Liver (tissue), 8 donors: ENCODE measurements at regions not wholly inside any gene's neighbourhood (a gene's known extent, or its start where the extent isn't known, plus 50 kb on each side); places are given as distances from the start of the nearest gene placed in this dataset.

Experiments
- DNase-seq: peaks from one replicate; pipeline ENCODE4 v3.0.0-alpha.2; 2017; ENCODE audit warnings: low spot score
- H3K27ac ChIP-seq, 2 donors: one replicate each; pipeline ENCODE4 v1.7.0; 2013; ENCODE audit warnings: inconsistent platforms in 2 of 2, low read length in 2 of 2, control low read depth in 1 of 2, low read depth in 1 of 2, mild to moderate bottlenecking in 1 of 2
- H3K27me3 ChIP-seq, 4 donors: one replicate each; pipeline versions ENCODE4 v1.6.1 to v1.7.0; 2013; ENCODE audit warnings: low read length in 3 of 4, inconsistent platforms in 1 of 4, mild to moderate bottlenecking in 1 of 4, moderate library complexity in 1 of 4; ENCODE audit not compliant: control insufficient read depth in 4 of 4, insufficient read depth in 4 of 4
- H3K36me3 ChIP-seq, 4 donors: one replicate each; pipeline versions ENCODE4 v1.6.1 to v1.7.0; 2013; ENCODE audit warnings: low read length in 3 of 4, mild to moderate bottlenecking in 3 of 4, low read depth in 1 of 4, moderate library complexity in 1 of 4; ENCODE audit not compliant: control insufficient read depth in 4 of 4, insufficient read depth in 3 of 4
- H3K4me1 ChIP-seq, 4 donors: one replicate each; pipeline versions ENCODE4 v1.6.1 to v1.7.0; 2013; ENCODE audit warnings: low read length in 3 of 4, mild to moderate bottlenecking in 3 of 4, moderate library complexity in 1 of 4; ENCODE audit not compliant: control insufficient read depth in 4 of 4, insufficient read depth in 4 of 4
- H3K4me3 ChIP-seq, 3 donors: one replicate each; pipeline versions ENCODE4 v1.6.1 to v1.7.0; 2013; ENCODE audit warnings: low read length in 3 of 3, control low read depth in 1 of 3, low read depth in 1 of 3, mild to moderate bottlenecking in 1 of 3
- H3K9ac ChIP-seq, 2 donors: one replicate each; pipeline ENCODE4 v1.7.0; 2013; ENCODE audit warnings: low read length in 2 of 2, mild to moderate bottlenecking in 2 of 2, moderate library complexity in 2 of 2, control low read depth in 1 of 2, low read depth in 1 of 2
- H3K9me3 ChIP-seq, 4 donors: one replicate each; pipeline versions ENCODE4 v1.6.1 to v1.7.0; 2013; ENCODE audit warnings: low read length in 3 of 4; ENCODE audit not compliant: control insufficient read depth in 4 of 4
- ATF3 ChIP-seq: IDR thresholded peaks from 2 replicates; pipeline ENCODE4 v1.6.1; 2016; ENCODE audit warnings: antibody characterized with exemption
- CTCF ChIP-seq: fragments of 150-350 bp; IDR thresholded peaks from 2 replicates; pipeline ENCODE4 v1.5.1; 2017; ENCODE audit warnings: improper control_type of control experiment, low read depth, low read length; ENCODE audit not compliant: missing input control
- EGR1 ChIP-seq, 2 donors: IDR thresholded peaks; 2 replicates each; pipeline ENCODE4 v1.6.1; 2016 to 2018; ENCODE audit warnings: antibody characterized with exemption in 2 of 2, low read depth in 2 of 2
- FOXA1 ChIP-seq: IDR thresholded peaks from 2 replicates; pipeline ENCODE4 v1.6.1; 2016; ENCODE audit warnings: antibody characterized with exemption
- FOXA2 ChIP-seq: IDR thresholded peaks from 2 replicates; pipeline ENCODE4 v1.6.1; 2016; ENCODE audit warnings: antibody characterized with exemption
- GABPA ChIP-seq, 2 donors: IDR thresholded peaks in 1 of 2; conservative IDR thresholded peaks in 1 of 2; 2 replicates each; pipeline ENCODE4 v1.6.1; 2016; ENCODE audit warnings: antibody characterized with exemption in 2 of 2, mild to moderate bottlenecking in 1 of 2, moderate library complexity in 1 of 2
- HNF4A ChIP-seq, 2 donors: conservative IDR thresholded peaks; 2 replicates each; pipeline ENCODE4 v1.6.1; 2016; ENCODE audit warnings: antibody characterized with exemption in 2 of 2, mild to moderate bottlenecking in 2 of 2
- HNF4G ChIP-seq: IDR thresholded peaks from 2 replicates; pipeline ENCODE4 v1.6.1; 2016; ENCODE audit warnings: antibody characterized with exemption
- JUND ChIP-seq, 2 donors: IDR thresholded peaks; 2 replicates each; pipeline ENCODE4 v1.6.1; 2016; ENCODE audit warnings: antibody characterized with exemption in 2 of 2
- MAX ChIP-seq: IDR thresholded peaks from 2 replicates; pipeline ENCODE4 v1.6.1; 2016; ENCODE audit warnings: antibody characterized with exemption
- NR2F2 ChIP-seq: IDR thresholded peaks from 2 replicates; pipeline ENCODE4 v1.6.1; 2016; ENCODE audit warnings: antibody characterized with exemption
- RAD21 ChIP-seq, 2 donors: IDR thresholded peaks; 2 replicates each; pipeline ENCODE4 v1.6.1; 2016; ENCODE audit warnings: antibody characterized with exemption in 2 of 2, mild to moderate bottlenecking in 2 of 2
- REST ChIP-seq: IDR thresholded peaks from 2 replicates; pipeline ENCODE4 v1.6.1; 2016; ENCODE audit warnings: antibody characterized with exemption, mild to moderate bottlenecking
- RXRA ChIP-seq, 2 donors: IDR thresholded peaks; 2 replicates each; pipeline ENCODE4 v1.6.1; 2017 to 2018; ENCODE audit warnings: antibody characterized with exemption in 2 of 2, mild to moderate bottlenecking in 1 of 2
- TAF1 ChIP-seq: conservative IDR thresholded peaks from 2 replicates; pipeline ENCODE4 v1.6.1; 2016; ENCODE audit warnings: antibody characterized with exemption, mild to moderate bottlenecking
- YY1 ChIP-seq: IDR thresholded peaks from 2 replicates; pipeline ENCODE4 v1.6.1; 2016; ENCODE audit warnings: antibody characterized with exemption, mild to moderate bottlenecking
- ZBTB33 ChIP-seq: IDR thresholded peaks from 2 replicates; pipeline ENCODE4 v1.6.1; 2016; ENCODE audit warnings: antibody characterized with exemption
- WGBS: extraction: QIAGEN DNeasy Blood & Tissue Kit; methylation state at CpG from one replicate; pipeline ENCODE4 v1.1.7; 2013; 5-methylcytosine and 5-hydroxymethylcytosine counted together
- donor health status: healthy.
- donor health status: healthy.
- donor health status: healthy.
- donor health status: healthy.
- donor health status: healthy.

- Histone ChIP-seq H3K9me3 (no peaks in the 10 kb centered on the region), H3K27ac (no peak overlapping the region), H3K4me3 (no peak overlapping the region), H3K4me1 (peaks cover 0 to 3% (median 0%) of the 10 kb centered on the region in 4 donors), H3K9ac (no peak overlapping the region), H3K27me3 (no peaks in the 10 kb centered on the region), H3K36me3 (peaks cover 0 to 1% (median 0%) of the 10 kb centered on the region in 4 donors)
- TF ChIP-seq CTCF: no peak
- TF ChIP-seq JUND (IDR thresholded peaks at IDR 0.05): no peak
- TF ChIP-seq RAD21 (IDR thresholded peaks at IDR 0.05): no peak
- no peak for TF ChIP-seq YY1
- TF ChIP-seq REST: no peak
- no peak for TF ChIP-seq TAF1
- no peak for TF ChIP-seq ZBTB33
- TF ChIP-seq FOXA1: no peak
- no peak for TF ChIP-seq HNF4A (conservative IDR thresholded peaks at IDR 0.05)
- TF ChIP-seq NR2F2: no peak
- TF ChIP-seq EGR1 (IDR thresholded peaks at IDR 0.05; ENCODE audit: low read depth in 2 of 2): no peak
- no peak for TF ChIP-seq MAX
- TF ChIP-seq ATF3: no peak
- TF ChIP-seq GABPA (IDR thresholded peaks at IDR 0.05 in 1 of 2, conservative IDR thresholded peaks at IDR 0.05 in 1 of 2): no peak
- no peak for TF ChIP-seq HNF4G
- no peak for TF ChIP-seq FOXA2
- no peak for TF ChIP-seq RXRA (IDR thresholded peaks at IDR 0.05)
- no peak for DNase-seq
- 91% methylated on average over 12 of the region's 12 CpGs for WGBS
Measured at GRCh38 chr7:66741-67140, 125.6 kb upstream of the FAM20C start.
